Right atrium auricular region (tissue), 2 donors: ENCODE measurements at regions not wholly inside any gene's neighbourhood (a gene's known extent, or its start where the extent isn't known, plus 50 kb on each side); places are given as distances from the start of the nearest gene placed in this dataset.

Experiments
- DNase-seq: peaks from one replicate; pipeline ENCODE4 v3.0.0-alpha.2; 2019; ENCODE audit warnings: low spot score
- H3K27ac ChIP-seq, 2 donors: fragments of 200-600 bp; sonication (generic); 1 replicate in 1 of 2; 2 replicates in 1 of 2; pipeline ENCODE4 v1.5.1; 2016 to 2019
- H3K27me3 ChIP-seq, 2 donors: fragments of 200-600 bp; sonication (generic); one replicate each; pipeline versions ENCODE4 v1.5.1 to v1.6.0; 2017 to 2019
- H3K36me3 ChIP-seq: fragments of 200-600 bp; sonication (generic); one replicate; pipeline ENCODE4 v1.5.1; 2016
- H3K4me1 ChIP-seq, 2 donors: fragments of 200-600 bp; sonication (generic); one replicate each; pipeline versions ENCODE4 v1.5.1 to v1.6.0; 2017 to 2019
- H3K4me3 ChIP-seq, 2 donors: fragments of 200-600 bp; sonication (generic); 1 replicate in 1 of 2; 2 replicates in 1 of 2; pipeline ENCODE4 v1.5.1; 2017 to 2019; ENCODE audit warnings: mild to moderate bottlenecking in 1 of 2, moderate library complexity in 1 of 2
- H3K9me3 ChIP-seq, 2 donors: fragments of 200-600 bp; sonication (generic); one replicate each; pipeline ENCODE4 v1.5.1; 2019
- CTCF ChIP-seq, 2 donors: fragments of 200-600 bp; sonication (generic); IDR thresholded peaks; one replicate each; pipeline ENCODE4 v1.5.1; 2019; ENCODE audit warnings: antibody characterized with exemption in 2 of 2

- Histone ChIP-seq H3K36me3 (no peaks in the 10 kb centered on the region), H3K27ac (no peak overlapping the region), H3K27me3 (no peaks in the 10 kb centered on the region), H3K4me3 (no peak overlapping the region), H3K9me3 (no peaks in the 10 kb centered on the region), H3K4me1 (no peaks in the 10 kb centered on the region)
- no peak for DNase-seq
- no peak for TF ChIP-seq CTCF (IDR thresholded peaks at IDR 0.05)
Measured at GRCh38 chr12:14188744-14189143, 176.7 kb upstream of the ATF7IP start.

- TF ChIP-seq CTCF (IDR thresholded peaks at IDR 0.05) = no peak
- Histone ChIP-seq H3K9me3 (no peaks in the 10 kb centered on the region), H3K4me3 (no peak overlapping the region), H3K27ac (no peak overlapping the region), H3K27me3 (no peaks in the 10 kb centered on the region), H3K4me1 (no peaks in the 10 kb centered on the region), H3K36me3 (no peaks in the 10 kb centered on the region)
- DNase-seq = no peak
Measured at GRCh38 chr12:14190694-14191093, 174.8 kb upstream of the ATF7IP start.

GRCh38 chr12:14191612-14192011 lies 173.9 kb upstream of the ATF7IP start:
- no peaks in the 10 kb centered on the region for H3K9me3 ChIP-seq
- TF ChIP-seq CTCF (IDR thresholded peaks at IDR 0.05) = no peak
- no peak for DNase-seq
- H3K27me3 ChIP-seq = no peaks in the 10 kb centered on the region
- no peaks in the 10 kb centered on the region for H3K36me3 ChIP-seq
- no peak overlapping the region for H3K4me3 ChIP-seq
- H3K4me1 ChIP-seq = no peaks in the 10 kb centered on the region
- no peak overlapping the region for H3K27ac ChIP-seq

- no peak overlapping the region for H3K27ac ChIP-seq
- H3K4me1 ChIP-seq = no peaks in the 10 kb centered on the region
- no peaks in the 10 kb centered on the region for H3K9me3 ChIP-seq
- no peaks in the 10 kb centered on the region for H3K27me3 ChIP-seq
- no peak overlapping the region for H3K4me3 ChIP-seq
- H3K36me3 ChIP-seq = no peaks in the 10 kb centered on the region
- TF ChIP-seq CTCF (IDR thresholded peaks at IDR 0.05) = no peak
- no peak for DNase-seq
Measured at GRCh38 chr12:14193639-14194038, 171.8 kb upstream of the ATF7IP start.

- no peaks in the 10 kb centered on the region for H3K36me3 ChIP-seq
- TF ChIP-seq CTCF (IDR thresholded peaks at IDR 0.05) = no peak
- no peaks in the 10 kb centered on the region for H3K4me1 ChIP-seq
- no peaks in the 10 kb centered on the region for H3K27me3 ChIP-seq
- H3K4me3 ChIP-seq = no peak overlapping the region
- H3K9me3 ChIP-seq = no peaks in the 10 kb centered on the region
- no peak for DNase-seq
- no peak overlapping the region for H3K27ac ChIP-seq
Measured at GRCh38 chr12:14194572-14194971, 170.9 kb upstream of the ATF7IP start.

GRCh38 chr12:14199455-14200198 lies 165.9 kb upstream of the ATF7IP start:
- no peaks in the 10 kb centered on the region for H3K36me3 ChIP-seq
- H3K4me1 ChIP-seq = no peaks in the 10 kb centered on the region
- no peak for TF ChIP-seq CTCF (IDR thresholded peaks at IDR 0.05)
- no peaks in the 10 kb centered on the region for H3K27me3 ChIP-seq
- no peak for DNase-seq
- no peaks in the 10 kb centered on the region for H3K9me3 ChIP-seq
- no peak overlapping the region for H3K4me3 ChIP-seq
- H3K27ac ChIP-seq = no peak overlapping the region
